Neutrophil (primary cell): ENCODE measurements at regions not wholly inside any gene's neighbourhood (a gene's known extent, or its start where the extent isn't known, plus 50 kb on each side); places are given as distances from the start of the nearest gene placed in this dataset.

Experiments
- H3K27ac ChIP-seq: fragments of 200-600 bp; sonication (generic); 2 replicates; pipeline ENCODE4 v1.5.1; 2016; ENCODE audit warnings: mild to moderate bottlenecking, moderate library complexity
- H3K27me3 ChIP-seq: fragments of 200-600 bp; sonication (generic); 2 replicates; pipeline ENCODE4 v1.6.0; 2016; ENCODE audit warnings: mild to moderate bottlenecking
- H3K36me3 ChIP-seq: fragments of 200-600 bp; sonication (generic); 2 replicates; pipeline ENCODE4 v1.5.1; 2017
- H3K4me1 ChIP-seq, 2 experiments: fragments of 200-600 bp in 1 of 2; sonication (generic) in 1 of 2; 1 replicate in 1 of 2; 2 replicates in 1 of 2; pipeline versions ENCODE4 v1.5.1 to v1.6.1; 2013 to 2016; ENCODE audit warnings: low read depth in 1 of 2, low read length in 1 of 2, mild to moderate bottlenecking in 1 of 2, moderate library complexity in 1 of 2; ENCODE audit not compliant: control insufficient read depth in 1 of 2, insufficient read depth in 1 of 2
- H3K4me3 ChIP-seq, 2 experiments: fragments of 200-600 bp in 1 of 2; sonication (generic) in 1 of 2; 1 replicate in 1 of 2; 2 replicates in 1 of 2; pipeline ENCODE4 v1.5.1; 2013 to 2016; ENCODE audit warnings: low read depth in 1 of 2, low read length in 1 of 2, mild to moderate bottlenecking in 1 of 2, moderate library complexity in 1 of 2
- H3K9me3 ChIP-seq: fragments of 200-600 bp; sonication (generic); 2 replicates; pipeline ENCODE4 v1.5.1; 2016
- CTCF ChIP-seq: fragments of 200-600 bp; sonication (generic); IDR thresholded peaks from 2 replicates; pipeline ENCODE4 v1.5.1; 2016; ENCODE audit warnings: antibody characterized with exemption

GRCh38 chr3:5651351-5651750 lies 463.8 kb downstream of the EDEM1 start:
- H3K36me3 ChIP-seq, result no peaks in the 10 kb centered on the region
- no peaks in the 10 kb centered on the region for H3K27me3 ChIP-seq
- no peak overlapping the region for H3K4me3 ChIP-seq
- no peak for TF ChIP-seq CTCF
- H3K9me3 ChIP-seq, result no peaks in the 10 kb centered on the region
- peaks cover 4% of the 10 kb centered on the region in 2 experiments for H3K4me1 ChIP-seq
- H3K27ac ChIP-seq, result no peak overlapping the region

GRCh38 chr3:5653426-5654143 lies 466.1 kb downstream of the EDEM1 start:
- H3K27ac ChIP-seq, result no peak overlapping the region
- H3K4me1 ChIP-seq, result peaks cover 14 to 25% of the 10 kb centered on the region in 2 experiments
- no peaks in the 10 kb centered on the region for H3K9me3 ChIP-seq
- H3K27me3 ChIP-seq, result no peaks in the 10 kb centered on the region
- no peak for TF ChIP-seq CTCF
- no peaks in the 10 kb centered on the region for H3K36me3 ChIP-seq
- no peak overlapping the region for H3K4me3 ChIP-seq

GRCh38 chr3:5657106-5657505 lies 469.6 kb downstream of the EDEM1 start:
- Histone ChIP-seq H3K9me3 (no peaks in the 10 kb centered on the region), H3K36me3 (no peaks in the 10 kb centered on the region), H3K4me3 (peak overlapping the region; percentile 7 to 34), H3K4me1 (peaks cover 14 to 25% of the 10 kb centered on the region in 2 experiments), H3K27ac (peak overlapping the region; percentile 84), H3K27me3 (no peaks in the 10 kb centered on the region)
- no peak for TF ChIP-seq CTCF

GRCh38 chr3:5663601-5664000 lies 476.1 kb downstream of the EDEM1 start:
- TF ChIP-seq CTCF, result no peak
- no peaks in the 10 kb centered on the region for H3K36me3 ChIP-seq
- H3K27me3 ChIP-seq, result no peaks in the 10 kb centered on the region
- H3K4me1 ChIP-seq, result no peaks in the 10 kb centered on the region
- H3K9me3 ChIP-seq, result no peaks in the 10 kb centered on the region
- no peak overlapping the region for H3K4me3 ChIP-seq
- H3K27ac ChIP-seq, result no peak overlapping the region

GRCh38 chr3:5666455-5666854 lies 478.9 kb downstream of the EDEM1 start:
- H3K4me1 ChIP-seq, result no peaks in the 10 kb centered on the region
- H3K27ac ChIP-seq, result no peak overlapping the region

More at GRCh38 chr3:5666455-5666854, 478.9 kb downstream of the EDEM1 start:
- H3K4me3 ChIP-seq, result no peak overlapping the region
- no peaks in the 10 kb centered on the region for H3K36me3 ChIP-seq
- no peak for TF ChIP-seq CTCF
- no peaks in the 10 kb centered on the region for H3K27me3 ChIP-seq
- no peaks in the 10 kb centered on the region for H3K9me3 ChIP-seq
